ENCODE measurements at regions not wholly inside any gene's neighbourhood (a gene's known extent, or its start where the extent isn't known, plus 50 kb on each side); places are given as distances from the start of the nearest gene placed in this dataset.

- Mint-ChIP-seq H3K27me3 (peaks cover 6% of the 10 kb centered on the region), H3K4me1 (ENCODE audit: low read depth) (no peaks in the 10 kb centered on the region), H3K9me3 (no peaks in the 10 kb centered on the region), H3K4me3 (no peak overlapping the region), H3K27ac (no peak overlapping the region), H3K36me3 (ENCODE audit: low read depth) (no peaks in the 10 kb centered on the region)
- no peak for TF ChIP-seq CTCF (IDR thresholded peaks at IDR 0.05)
- ChIA-PET POLR2A (no interaction called here), CTCF (no interaction called here)
- no peak for DNase-seq
- intact Hi-C loops (cut with micrococcal nuclease), result no loop called here
- no peak for ATAC-seq
Measured at GRCh38 chr13:100800283-100800875, 125.8 kb upstream of the TMTC4 start.

GRCh38 chr13:100798739-100799361 lies 124.3 kb upstream of the TMTC4 start:
- Mint-ChIP-seq H3K27me3 (peaks cover 6% of the 10 kb centered on the region), H3K9me3 (no peaks in the 10 kb centered on the region), H3K27ac (no peak overlapping the region), H3K4me1 (ENCODE audit: low read depth) (no peaks in the 10 kb centered on the region), H3K36me3 (ENCODE audit: low read depth) (no peaks in the 10 kb centered on the region), H3K4me3 (no peak overlapping the region)
- CTCF ChIA-PET, result no interaction called here
- ATAC-seq (no peak), DNase-seq (no peak)
- POLR2A ChIA-PET, result no interaction called here
- intact Hi-C loops (cut with micrococcal nuclease), result no loop called here
- TF ChIP-seq CTCF (IDR thresholded peaks at IDR 0.05), result no peak

- ChIA-PET CTCF (interaction anchor here (0.9 kb wide), 1 partner anchor 9 kb away, joined by 3 read pairs; no protein-coding TSS in a partner anchor), POLR2A (no interaction called here)
- Mint-ChIP-seq H3K9me3 (peaks cover 2% of the 10 kb centered on the region), H3K27ac (no peak overlapping the region), H3K27me3 (peaks cover 6% of the 10 kb centered on the region), H3K4me1 (ENCODE audit: low read depth) (no peaks in the 10 kb centered on the region), H3K4me3 (no peak overlapping the region), H3K36me3 (ENCODE audit: low read depth) (no peaks in the 10 kb centered on the region)
- DNase-seq (no peak), ATAC-seq (no peak)
- intact Hi-C loops (cut with micrococcal nuclease), result no loop called here
- TF ChIP-seq CTCF (IDR thresholded peaks at IDR 0.05), result no peak
Measured at GRCh38 chr13:100797921-100798320, 123.3 kb upstream of the TMTC4 start.

GRCh38 chr13:100796463-100796862 lies 121.9 kb upstream of the TMTC4 start:
- H3K4me3 Mint-ChIP-seq, result no peak overlapping the region
- H3K27me3 Mint-ChIP-seq, result peaks cover 10% of the 10 kb centered on the region
- ATAC-seq, result no peak
- POLR2A ChIA-PET, result no interaction called here
- no peak for DNase-seq
- H3K27ac Mint-ChIP-seq, result no peak overlapping the region
- peaks cover 5% of the 10 kb centered on the region for H3K9me3 Mint-ChIP-seq
- CTCF ChIA-PET, result no interaction called here
- no peak for TF ChIP-seq CTCF (IDR thresholded peaks at IDR 0.05)
- no peaks in the 10 kb centered on the region for H3K36me3 Mint-ChIP-seq (ENCODE audit: low read depth)
- intact Hi-C loops (cut with micrococcal nuclease), result no loop called here
- H3K4me1 Mint-ChIP-seq (ENCODE audit: low read depth), result no peaks in the 10 kb centered on the region

GRCh38 chr13:100794575-100794974 lies 120.0 kb upstream of the TMTC4 start:
- H3K27ac Mint-ChIP-seq, result no peak overlapping the region
- peaks cover 5% of the 10 kb centered on the region for H3K9me3 Mint-ChIP-seq
- no peaks in the 10 kb centered on the region for H3K36me3 Mint-ChIP-seq (ENCODE audit: low read depth)
- ChIA-PET CTCF (no interaction called here), POLR2A (no interaction called here)
- peaks cover 14% of the 10 kb centered on the region for H3K27me3 Mint-ChIP-seq
- DNase-seq (no peak), ATAC-seq (no peak)
- H3K4me3 Mint-ChIP-seq, result no peak overlapping the region
- no peaks in the 10 kb centered on the region for H3K4me1 Mint-ChIP-seq (ENCODE audit: low read depth)
- TF ChIP-seq CTCF (IDR thresholded peaks at IDR 0.05), result no peak
- intact Hi-C loops (cut with micrococcal nuclease), result no loop called here

Measured in activated CD8-positive, alpha-beta T cell treated with anti-CD3 and anti-CD28 coated beads for 36 hours (primary cell).